Skeletal muscle cell (primary cell): ENCODE measurements at regions not wholly inside any gene's neighbourhood (a gene's known extent, or its start where the extent isn't known, plus 50 kb on each side); places are given as distances from the start of the nearest gene placed in this dataset.

Experiments used
- DNase-seq: peaks from one replicate; pipeline ENCODE4 v3.0.0-alpha.2; 2010; ENCODE audit warnings: low read depth
- H3K4me3 ChIP-seq: 2 replicates; pipeline ENCODE4 v1.5.1; 2011; ENCODE audit warnings: low read depth, mild to moderate bottlenecking, control low read depth, low read length, moderate library complexity

DNA sequence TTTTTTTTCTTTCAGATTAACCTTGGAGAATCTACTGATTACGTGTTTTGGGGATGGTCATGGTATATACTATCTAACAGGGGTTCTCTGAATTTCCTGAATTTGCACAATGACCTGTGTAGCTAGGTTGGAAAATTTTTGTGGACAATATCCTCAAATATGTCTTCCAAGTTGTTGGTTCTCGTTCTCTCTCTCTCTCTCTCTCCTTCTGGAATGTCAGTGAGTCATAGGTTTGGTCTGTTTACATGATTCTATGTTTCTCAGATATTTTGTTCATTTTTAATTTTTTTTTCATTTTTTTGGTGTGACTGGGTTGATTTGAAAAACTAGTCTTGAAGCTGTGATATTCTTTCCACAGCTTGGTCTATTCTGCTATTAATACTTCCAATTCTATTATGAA lies 604.0 kb upstream of the ANO3 start:
- DNase-seq: no peak
- H3K4me3 ChIP-seq: no peak overlapping the region

DNA sequence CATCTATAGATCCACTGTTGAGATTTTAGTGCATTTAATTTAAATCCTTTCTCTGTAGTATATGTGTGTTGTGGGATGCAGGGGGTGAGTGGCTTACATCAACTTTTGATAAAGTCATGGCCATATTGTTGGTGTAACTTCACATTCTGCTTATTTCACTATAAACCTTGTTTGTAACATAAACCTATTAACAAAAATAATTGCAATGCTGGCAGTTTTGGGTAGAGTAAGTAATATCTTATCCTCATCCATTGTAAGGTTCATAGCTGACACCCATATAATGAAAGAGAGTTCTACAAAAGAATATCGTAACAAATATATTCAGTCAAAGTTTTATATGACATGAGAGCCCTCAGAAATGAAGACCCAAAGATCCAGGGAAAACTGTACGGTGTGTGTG lies 601.7 kb upstream of the ANO3 start:
- H3K4me3 ChIP-seq: no peak overlapping the region
- DNase-seq: no peak

DNA sequence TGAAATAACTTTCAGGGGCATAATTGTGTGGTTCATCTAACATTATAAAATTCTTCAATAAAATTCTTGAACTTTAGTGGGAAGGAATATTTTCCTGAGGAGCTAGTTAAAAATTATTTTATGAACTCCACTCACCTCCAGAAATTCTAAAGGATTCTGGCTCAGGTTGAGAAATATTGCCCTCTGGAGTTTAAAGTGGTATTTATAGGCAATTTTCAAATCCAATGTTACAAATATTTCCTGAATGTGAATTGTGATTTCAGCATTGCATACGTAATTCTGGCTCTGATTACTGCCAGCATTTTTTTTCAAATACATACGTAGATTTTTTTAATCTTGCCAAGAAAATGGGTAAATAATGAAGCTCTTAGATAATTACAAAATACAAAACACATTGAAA lies 598.2 kb upstream of the ANO3 start:
- DNase-seq: no peak
- H3K4me3 ChIP-seq: no peak overlapping the region

DNA sequence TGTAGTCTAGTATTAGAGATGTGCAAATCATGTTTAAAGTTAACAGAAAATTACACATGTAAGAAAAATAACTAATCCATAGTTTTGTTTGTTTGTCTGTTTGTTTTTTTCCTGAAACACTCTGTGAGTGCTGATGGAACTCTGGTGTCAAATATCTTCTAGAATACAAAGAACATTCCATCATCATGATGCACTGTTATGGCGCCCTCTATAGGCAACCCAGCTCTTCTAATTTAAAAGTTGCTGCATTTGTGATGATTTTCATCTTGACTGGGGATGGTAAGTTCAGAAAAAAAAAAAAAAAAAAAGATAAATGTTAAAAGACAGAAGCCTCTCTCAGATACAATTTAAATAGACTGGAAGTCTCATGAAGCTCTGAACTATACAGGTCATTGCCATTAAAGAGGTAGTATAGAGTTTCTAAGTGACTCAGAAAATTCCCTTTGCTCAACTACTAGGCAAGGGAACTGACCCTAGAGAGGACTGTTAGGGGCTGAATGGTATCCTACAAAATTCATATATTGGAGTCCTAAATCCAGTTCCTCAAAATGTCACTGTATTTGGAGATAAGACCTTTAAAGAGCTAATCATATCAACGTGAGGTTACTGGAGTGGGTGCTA lies 597.2 kb upstream of the ANO3 start:
- H3K4me3 ChIP-seq: no peak overlapping the region

DNA sequence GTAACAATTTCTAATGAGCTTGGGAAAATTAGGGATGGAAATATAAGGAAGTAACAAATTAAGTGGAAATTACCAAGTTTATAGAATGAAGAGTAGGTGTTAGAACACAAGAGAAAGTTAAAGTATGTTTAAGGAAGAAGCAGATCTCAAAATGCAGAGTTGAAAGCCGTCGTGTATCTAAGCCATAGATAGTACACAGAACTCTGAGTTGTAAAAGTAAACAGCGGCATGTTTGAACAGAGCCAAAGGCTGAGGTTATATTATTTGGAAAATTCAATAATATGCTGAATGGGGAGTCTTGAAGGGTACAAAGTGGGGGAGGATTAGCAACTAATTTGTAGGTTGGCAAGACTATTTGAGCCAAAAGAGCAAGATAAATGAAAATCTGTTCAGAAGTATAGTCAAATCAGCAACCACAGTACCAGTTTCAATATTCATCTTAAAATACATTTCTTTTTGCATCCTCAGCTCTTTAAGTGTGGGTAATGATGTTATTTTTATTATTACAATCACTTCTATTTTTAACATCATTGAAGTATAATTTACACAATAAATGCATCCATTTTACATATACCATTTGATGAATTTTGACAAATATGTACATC lies 594.8 kb upstream of the ANO3 start:
- H3K4me3 ChIP-seq: no peak overlapping the region
- DNase-seq: no peak

More for the DNA sequence above, 597.2 kb upstream of the ANO3 start:
- peak; percentile 7 for DNase-seq

DNA sequence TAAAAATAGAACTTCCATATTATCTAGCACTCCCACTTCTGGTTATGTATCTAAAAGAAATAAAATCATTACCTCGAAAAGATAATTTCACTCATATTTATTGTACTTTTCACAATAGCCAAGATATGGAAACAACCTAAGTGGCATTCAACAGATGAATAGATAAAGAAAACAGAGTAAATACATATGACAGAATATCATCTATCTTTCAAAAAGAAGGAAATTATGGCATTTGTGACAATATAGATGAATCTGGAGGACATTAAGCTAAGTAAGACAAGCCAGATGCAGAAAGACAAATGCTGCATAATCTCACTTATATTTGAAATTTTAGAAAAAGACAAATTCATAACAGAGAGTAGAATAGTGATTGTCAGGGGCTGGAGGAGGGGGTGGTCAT lies 590.0 kb upstream of the ANO3 start:
- H3K4me3 ChIP-seq: no peak overlapping the region
- DNase-seq: no peak

DNA sequence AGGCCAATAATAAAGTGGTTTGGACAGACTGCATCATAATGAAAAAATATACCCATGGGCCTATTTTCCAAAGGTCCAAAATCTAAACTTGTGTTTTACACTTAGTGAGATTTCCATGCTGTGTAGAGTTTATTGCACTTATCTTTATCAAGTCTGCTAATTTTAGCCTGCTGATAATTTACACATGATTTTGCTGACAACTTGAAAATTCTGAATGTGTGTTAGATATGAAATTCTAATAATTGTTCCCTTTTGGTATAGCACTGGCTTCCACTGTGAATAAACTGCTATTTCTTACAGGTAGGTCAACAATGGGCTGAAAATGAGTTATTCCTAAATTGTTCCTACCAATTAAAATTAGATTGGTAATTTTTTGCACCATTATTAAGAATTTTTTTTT lies 589.1 kb upstream of the ANO3 start:
- no peak overlapping the region for H3K4me3 ChIP-seq
- no peak for DNase-seq

DNA sequence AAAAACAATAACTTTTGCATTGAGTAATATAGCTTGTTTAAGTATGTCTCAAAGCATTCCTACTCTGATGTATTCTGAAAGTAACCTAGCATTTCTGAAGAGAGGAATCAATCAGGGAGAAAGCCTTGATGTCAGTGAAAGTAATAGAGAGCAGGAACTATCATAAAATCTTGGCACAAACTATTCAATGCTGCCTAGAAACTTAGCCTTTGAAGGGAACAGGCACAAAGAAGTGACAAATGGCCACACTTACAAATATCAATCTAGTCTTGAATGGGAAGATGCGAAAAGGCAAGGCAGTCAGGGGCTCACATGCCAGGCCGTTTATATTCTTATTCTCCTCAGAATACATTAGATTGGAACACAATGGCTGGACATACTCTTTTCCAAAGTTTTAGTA lies 576.5 kb upstream of the ANO3 start:
- DNase-seq: no peak
- no peak overlapping the region for H3K4me3 ChIP-seq

DNA sequence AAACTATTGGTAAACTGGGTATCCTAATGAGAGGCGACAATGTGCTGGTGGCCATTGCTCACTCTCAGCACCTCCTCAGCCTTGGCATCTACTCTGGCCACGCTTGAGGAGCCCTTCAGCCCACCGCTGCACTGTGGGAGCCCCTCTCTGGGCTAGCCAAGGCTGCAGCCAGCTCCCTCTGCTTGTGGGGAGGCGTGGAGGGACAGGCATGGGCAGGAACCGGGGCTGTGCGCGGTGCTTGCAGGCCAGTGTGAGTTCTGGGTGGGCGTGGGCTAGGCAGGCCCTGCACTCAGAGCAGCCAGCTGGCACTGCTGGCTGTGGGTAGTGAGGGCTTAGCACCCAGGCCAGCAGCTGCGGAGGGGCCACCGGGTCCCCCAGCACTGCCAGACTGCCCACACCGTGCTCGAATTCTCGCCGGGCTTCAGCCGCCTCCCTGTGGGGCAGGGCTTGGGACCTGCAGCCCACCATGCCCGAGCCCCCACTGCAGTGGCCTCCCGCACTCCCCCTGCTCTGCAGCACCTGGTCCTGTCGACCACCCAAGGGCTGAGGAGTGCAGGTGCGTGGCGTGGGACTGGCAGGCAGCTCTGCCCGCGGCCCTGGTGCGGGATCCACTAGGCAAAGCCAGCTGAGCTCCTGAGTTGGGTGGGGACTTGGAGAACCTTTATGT lies 575.9 kb upstream of the ANO3 start:
- no peak overlapping the region for H3K4me3 ChIP-seq
- DNase-seq: no peak

DNA sequence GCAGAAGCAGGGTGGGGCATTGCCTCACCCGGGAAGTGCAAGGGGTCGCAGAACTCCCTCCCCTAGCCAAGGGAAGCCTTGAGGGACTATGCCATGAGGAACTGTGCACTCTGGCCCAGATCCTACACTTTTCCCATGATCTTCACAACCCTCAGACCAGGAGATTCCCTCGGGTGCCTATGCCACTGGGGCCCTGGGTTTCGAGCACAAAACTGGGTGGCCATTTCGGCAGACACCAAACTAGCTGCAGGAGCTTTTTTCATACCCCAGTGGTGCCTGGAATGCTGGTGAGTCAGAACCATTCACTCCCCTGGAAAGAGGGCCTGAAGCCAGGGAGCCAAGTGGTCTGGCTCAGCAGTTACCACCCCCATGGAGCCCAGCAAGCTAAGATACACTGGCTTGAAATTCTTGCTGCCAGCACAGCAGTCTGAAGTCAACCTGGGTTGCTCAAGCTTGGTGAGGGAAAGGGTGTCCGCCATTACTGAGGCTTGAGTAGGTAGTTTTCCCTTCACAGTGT lies 573.7 kb upstream of the ANO3 start:
- DNase-seq: no peak
- no peak overlapping the region for H3K4me3 ChIP-seq

DNA sequence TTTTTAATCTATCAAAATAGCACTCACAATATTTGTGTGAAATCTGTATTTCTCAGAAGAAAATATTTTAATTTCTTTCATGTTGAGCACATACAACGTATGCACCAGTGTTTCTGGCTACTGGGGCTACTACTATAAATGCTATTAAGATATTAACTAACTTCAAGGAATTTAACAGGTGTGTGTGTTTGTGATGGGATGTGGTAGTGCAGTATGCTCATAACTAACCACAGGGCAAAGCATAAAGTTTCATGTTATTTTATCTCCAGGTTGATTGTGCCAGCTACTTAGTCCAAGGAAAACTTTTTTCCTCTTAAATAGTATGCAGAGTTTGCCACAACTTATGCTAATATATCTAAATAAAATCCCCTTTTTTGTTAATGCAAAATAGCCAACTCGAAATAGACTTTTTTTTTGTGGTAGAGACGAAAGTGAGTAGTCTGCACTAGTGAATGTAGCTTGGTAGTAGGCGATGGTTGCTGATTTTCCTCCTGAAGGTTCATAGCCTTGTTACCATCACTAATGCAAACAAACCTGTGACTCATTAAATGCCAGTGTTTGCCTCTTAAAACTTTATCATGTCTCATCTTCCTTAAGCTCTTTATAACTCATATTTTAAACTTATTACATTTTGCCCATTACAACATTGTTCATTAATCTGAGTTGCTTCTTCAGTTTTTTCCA lies 565.5 kb upstream of the ANO3 start:
- H3K4me3 ChIP-seq: no peak overlapping the region
- no peak for DNase-seq

DNA sequence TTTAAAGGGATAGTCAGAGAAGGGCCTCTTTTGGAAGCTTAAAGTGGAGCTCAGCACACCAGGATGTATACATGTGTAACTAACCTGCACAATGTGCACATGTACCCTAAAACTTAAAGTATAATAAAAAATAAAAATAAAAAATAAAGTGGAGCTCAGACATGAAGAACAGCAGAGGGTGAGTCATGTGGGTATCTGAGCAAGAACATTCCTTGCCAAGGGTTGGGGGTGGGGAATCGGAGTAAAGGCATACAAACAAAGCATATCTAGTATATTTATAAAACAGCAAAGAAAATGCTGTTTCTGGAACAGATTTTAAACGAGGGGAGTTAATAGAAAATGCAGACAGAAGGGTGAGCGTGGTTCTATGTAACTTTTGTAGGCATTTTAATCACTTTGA lies 562.6 kb upstream of the ANO3 start:
- H3K4me3 ChIP-seq: no peak overlapping the region
- no peak for DNase-seq

DNA sequence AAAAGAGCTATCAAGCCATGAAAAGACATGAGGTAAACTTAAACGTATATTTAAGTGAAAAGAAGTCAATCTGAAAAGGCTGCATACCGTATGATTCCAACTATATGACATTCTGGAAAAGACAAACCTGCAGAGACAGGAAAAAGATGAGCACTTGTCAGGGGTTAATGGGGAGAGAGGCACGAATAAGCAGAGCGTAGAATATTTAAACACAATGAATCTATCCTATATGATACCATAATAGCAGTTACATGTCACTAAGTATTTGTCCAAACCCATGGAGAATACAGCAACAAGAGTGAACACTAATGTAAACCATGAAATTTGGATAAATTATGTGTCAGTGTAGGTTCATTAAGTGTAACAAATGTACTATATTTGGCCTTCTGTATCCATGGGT lies 560.3 kb upstream of the ANO3 start:
- DNase-seq: no peak
- H3K4me3 ChIP-seq: no peak overlapping the region

DNA sequence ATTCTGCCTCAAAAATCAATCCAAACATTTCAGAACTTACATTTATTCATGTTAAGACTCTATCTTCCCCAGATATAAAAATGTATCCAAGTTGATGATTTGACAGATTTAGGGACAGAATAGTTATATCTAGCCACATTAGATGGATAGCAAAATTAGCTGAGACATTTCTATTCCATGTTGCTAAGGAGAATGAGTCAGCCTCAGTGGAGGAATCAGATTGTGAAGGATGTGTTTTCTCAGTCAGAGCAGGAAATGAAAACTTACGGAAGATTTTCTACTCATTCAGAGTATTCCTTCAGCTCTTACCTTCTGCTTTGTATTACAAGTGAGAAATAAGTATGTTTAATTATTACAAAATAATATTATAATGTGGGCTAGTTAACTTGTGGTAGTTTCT lies 556.3 kb upstream of the ANO3 start:
- no peak overlapping the region for H3K4me3 ChIP-seq
- no peak for DNase-seq

DNA sequence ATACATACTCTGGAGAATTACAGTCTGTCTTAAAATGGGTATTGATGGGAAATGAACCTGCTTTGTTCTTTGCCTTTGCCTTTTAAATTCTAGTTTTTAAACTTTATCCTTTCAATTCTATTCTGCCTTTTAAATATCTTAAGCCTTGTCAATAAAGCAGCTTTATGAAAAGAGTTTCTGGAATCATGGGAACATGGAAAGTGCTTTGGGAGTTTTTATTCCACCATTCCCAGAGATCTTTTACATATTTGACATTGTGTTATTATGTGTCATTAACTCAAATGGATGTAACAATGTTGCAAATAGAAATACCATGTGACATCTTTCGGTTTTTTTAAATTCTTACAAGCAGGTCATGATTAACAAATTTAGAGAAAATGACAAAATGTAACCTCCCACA lies 555.7 kb upstream of the ANO3 start:
- DNase-seq: no peak
- H3K4me3 ChIP-seq: no peak overlapping the region

DNA sequence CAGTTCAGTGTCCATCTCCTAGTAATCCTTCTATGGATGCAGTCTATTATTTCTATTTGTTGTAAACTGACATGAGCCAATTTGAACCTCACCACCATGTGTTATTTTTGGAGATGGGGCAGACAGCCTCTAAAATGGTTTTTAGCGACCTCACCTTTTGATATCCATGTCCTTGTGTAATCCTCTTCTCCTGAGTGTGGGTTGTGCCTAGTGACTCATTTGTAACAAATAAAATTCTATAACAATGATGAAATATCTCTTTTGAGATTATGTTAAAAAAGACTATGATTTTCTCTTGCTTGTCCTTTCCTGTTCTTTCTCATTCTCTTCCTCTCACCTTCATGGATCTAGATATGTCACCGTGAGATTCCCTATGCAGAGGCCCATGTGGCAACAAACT lies 554.6 kb upstream of the ANO3 start:
- H3K4me3 ChIP-seq: no peak overlapping the region
- no peak for DNase-seq

DNA sequence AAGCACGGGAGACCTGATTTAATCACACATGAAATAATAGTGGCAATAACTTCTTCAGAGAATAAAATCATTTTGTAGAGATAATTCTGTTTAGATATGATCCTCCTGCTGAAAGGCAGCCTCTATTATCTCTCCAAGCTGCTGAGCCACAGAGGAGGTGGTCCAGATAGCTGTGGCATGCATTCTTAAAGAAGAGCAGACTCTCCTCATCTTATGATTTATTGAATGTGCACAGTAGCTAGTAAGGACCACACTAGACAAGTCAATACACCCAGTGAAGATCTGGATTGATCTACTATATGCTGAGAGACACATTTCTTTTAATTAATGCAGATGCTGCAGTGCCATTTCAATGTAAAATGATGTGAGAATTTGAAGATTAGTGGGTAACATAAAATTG lies 552.9 kb upstream of the ANO3 start:
- no peak overlapping the region for H3K4me3 ChIP-seq
- DNase-seq: no peak

DNA sequence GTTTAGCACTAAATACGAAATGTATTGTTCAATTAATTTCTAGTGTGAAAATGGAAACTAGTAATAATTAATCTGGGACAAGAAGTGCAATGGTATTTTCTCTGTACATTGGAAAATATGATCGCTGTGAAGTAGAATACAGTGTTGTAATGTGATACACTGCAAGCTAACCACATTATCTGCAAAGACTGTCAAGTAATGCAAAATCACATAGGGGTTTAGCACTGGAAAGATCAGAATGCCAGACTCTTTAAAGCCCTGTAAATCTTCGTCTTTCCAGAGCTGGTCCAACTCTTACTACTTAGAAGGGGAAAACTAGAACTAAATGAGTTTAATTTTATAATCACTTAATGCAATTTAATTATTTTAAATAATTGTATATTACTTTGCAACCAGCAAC lies 544.5 kb upstream of the ANO3 start:
- H3K4me3 ChIP-seq: no peak overlapping the region
- no peak for DNase-seq

DNA sequence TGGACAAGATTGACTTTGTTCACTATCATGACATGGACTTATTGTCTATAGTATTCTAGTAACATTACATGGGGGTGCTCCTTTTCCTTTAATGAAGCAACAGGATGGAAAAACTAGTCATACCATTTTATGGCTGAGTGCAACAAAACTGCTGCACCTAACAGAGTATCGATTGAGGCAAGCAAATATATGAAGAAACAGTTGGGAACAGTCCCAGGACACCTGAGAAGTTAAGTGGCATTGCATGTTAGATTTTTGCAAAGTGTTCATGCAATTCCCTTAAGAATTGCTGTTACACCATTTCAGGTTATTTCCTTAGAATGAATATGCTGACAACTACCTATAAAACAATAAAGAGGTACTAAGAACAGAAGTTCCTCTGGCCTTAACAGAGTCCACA lies 541.5 kb upstream of the ANO3 start:
- no peak overlapping the region for H3K4me3 ChIP-seq
- no peak for DNase-seq

DNA sequence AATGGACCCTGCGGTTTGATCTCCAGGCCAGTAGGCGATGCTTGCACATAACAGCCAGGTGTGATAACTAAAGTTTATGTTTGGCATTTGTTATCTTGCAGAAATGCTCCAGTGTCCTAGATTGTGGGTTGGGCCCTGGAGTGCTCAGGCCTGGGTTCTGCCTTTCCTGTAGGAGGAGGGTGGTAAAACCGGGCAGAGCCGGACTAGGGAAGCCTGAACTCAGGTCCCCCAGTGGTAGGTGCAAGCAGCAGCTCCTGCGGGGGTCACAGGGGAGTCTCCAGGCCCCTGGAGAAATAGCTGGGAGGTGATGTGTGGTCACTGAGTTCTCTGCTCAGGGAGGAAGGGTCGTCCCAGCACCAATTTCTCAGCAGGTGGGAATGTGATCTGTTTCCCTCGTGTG lies 538.3 kb upstream of the ANO3 start:
- no peak for DNase-seq
- no peak overlapping the region for H3K4me3 ChIP-seq

DNA sequence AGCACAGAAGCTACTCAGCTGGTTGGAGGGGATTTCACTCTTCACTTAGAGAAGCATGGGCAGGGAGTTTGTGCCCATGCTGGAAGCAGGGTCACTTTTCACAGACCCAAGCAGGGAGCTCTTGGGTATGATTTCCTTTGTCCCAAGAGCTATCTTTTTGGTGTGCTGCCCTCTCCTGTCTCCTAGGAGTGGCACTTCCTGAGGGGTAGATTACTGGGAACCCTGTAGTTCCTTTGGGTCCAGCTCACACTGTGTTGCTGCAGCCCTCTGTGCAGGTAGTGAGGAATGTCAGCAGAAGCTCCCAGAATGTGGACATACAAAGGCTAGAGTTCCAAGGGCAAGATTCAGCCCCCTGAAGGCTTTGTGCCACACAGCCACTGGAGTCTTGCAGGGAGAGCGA lies 537.1 kb upstream of the ANO3 start:
- no peak overlapping the region for H3K4me3 ChIP-seq
- no peak for DNase-seq
